Upper lobe of left lung (tissue), 4 donors: ENCODE measurements at regions not wholly inside any gene's neighbourhood (a gene's known extent, or its start where the extent isn't known, plus 50 kb on each side); places are given as distances from the start of the nearest gene placed in this dataset.

Experiments used
- EP300 ChIP-seq, 4 donors: sonication (generic); formaldehyde crosslinking; IDR thresholded peaks; one replicate each; pipeline ENCODE4 v1.5.1; 2017; ENCODE audit warnings: antibody characterized with exemption in 4 of 4, control low read depth in 2 of 4
- POLR2A ChIP-seq, 4 donors: fragments of 450-650 bp; IDR thresholded peaks; one replicate each; pipeline ENCODE4 v1.5.1; 2016 to 2017; ENCODE audit warnings: antibody characterized with exemption in 4 of 4, mild to moderate bottlenecking in 2 of 4
- POLR2AphosphoS5 ChIP-seq, 2 donors: sonication (generic); formaldehyde crosslinking; IDR thresholded peaks; one replicate each; pipeline ENCODE4 v1.5.1; 2017; ENCODE audit warnings: antibody characterized with exemption in 2 of 2
- TF ChIP-seq, protein P1 (sequence below), 6 experiments: fragments of 450-650 bp in 4 of 6; fragments of 200-600 bp in 2 of 6; sonication (generic) in 2 of 6; IDR thresholded peaks; one replicate each; pipeline ENCODE4 v1.5.1; 2016 to 2019; ENCODE audit warnings: antibody characterized with exemption in 6 of 6

DNA sequence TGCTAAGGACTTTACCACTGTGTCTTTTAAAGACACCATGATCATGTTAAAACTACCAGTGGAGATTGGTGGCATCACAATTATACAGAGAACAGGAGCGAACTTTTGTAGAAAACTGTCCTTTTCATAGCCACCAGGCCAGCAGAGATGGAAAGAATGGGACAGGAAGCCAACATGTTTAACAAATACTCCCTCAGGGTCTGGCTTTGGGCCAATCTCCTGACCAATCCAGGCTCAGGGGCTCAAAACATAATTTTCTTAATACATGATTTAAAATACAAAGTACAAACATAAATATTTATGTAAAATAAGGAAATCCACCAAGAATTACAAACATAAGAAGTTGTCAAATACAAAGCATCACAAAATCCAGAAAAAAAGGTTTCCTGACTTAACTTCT, 266.0 kb downstream of the VPS13C start:
- no peak for TF ChIP-seq EP300 (IDR thresholded peaks at IDR 0.05)
- TF ChIP-seq, protein P1, sequence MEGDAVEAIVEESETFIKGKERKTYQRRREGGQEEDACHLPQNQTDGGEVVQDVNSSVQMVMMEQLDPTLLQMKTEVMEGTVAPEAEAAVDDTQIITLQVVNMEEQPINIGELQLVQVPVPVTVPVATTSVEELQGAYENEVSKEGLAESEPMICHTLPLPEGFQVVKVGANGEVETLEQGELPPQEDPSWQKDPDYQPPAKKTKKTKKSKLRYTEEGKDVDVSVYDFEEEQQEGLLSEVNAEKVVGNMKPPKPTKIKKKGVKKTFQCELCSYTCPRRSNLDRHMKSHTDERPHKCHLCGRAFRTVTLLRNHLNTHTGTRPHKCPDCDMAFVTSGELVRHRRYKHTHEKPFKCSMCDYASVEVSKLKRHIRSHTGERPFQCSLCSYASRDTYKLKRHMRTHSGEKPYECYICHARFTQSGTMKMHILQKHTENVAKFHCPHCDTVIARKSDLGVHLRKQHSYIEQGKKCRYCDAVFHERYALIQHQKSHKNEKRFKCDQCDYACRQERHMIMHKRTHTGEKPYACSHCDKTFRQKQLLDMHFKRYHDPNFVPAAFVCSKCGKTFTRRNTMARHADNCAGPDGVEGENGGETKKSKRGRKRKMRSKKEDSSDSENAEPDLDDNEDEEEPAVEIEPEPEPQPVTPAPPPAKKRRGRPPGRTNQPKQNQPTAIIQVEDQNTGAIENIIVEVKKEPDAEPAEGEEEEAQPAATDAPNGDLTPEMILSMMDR (IDR thresholded peaks at IDR 0.05), result no peak
- no peak for TF ChIP-seq POLR2AphosphoS5 (IDR thresholded peaks at IDR 0.05)
- TF ChIP-seq POLR2A (IDR thresholded peaks at IDR 0.05), result no peak
